HUDEP-2 (cell line): ENCODE measurements at regions not wholly inside any gene's neighbourhood (a gene's known extent, or its start where the extent isn't known, plus 50 kb on each side); places are given as distances from the start of the nearest gene placed in this dataset.
"Not testable (repeated sequence)": the region's sequence is repeated elsewhere in the genome, so short reads cannot be mapped to it uniquely, and the experiment has no call there.

ENCODE experiments used
- DNase-seq, 76 experiments: peaks; one replicate each; lab custom pipeline; 2025; ENCODE audit not compliant: unreplicated experiment in 76 of 76; lab: John Stamatoyannopoulos, UW

DNA sequence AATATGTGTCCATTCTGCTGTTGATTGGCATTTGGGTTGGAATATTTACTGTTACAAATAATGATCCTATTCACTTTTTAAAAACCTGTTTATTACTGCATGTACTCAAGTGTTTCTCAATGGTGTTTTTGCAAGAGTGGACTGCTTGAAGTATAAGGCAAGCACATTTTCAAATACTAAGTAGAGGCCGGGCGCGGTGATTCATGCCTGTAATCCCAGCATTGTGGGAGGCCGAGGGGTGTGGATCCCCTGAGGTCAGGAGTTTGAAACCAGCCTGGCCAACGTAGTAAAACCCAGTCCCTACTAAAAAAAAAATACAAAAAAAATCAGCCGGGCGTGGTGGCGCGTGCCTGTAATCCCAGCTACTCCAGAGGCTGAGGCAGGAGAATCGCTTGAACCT lies 276.9 kb upstream of the ADGRL4 start:
- no peak for DNase-seq

DNA sequence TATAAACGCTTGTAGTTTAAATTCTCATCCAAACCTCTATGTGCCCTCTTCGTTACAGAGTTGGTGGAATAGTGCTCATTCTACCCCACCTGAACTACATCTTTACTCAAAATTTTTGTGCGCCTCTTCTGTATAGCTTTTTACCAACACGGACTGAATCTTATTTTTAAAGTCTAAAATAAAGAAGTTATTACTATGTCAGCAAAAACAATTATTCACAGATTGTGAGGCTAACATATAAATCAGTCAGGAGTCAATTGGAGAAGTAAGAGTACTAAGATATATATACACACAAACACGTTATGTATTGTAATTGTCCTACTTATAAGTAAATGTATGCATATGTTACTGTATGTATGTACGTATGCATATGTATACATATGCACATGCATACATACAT lies 274.9 kb upstream of the ADGRL4 start:
- no peak for DNase-seq

DNA sequence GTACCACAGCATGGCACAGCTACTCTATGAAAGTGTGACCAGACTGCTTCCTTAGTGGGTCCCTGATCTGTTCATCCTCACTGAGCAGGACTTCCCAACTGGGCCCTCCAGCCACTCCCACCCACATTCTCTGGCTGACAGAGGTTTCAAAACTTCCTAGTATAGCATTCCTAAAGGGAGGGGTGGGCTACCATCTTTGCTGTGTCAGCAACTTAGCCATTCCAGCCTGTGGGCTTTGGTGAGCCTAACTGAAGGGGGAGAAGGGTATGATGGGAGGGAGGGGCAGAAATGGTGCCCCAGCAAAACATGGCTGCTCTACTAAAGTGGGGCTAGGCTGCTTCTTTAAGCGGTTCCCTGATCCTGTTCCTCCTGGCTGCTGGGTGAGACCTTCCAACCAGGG lies 265.2 kb upstream of the ADGRL4 start:
- no peak for DNase-seq

DNA sequence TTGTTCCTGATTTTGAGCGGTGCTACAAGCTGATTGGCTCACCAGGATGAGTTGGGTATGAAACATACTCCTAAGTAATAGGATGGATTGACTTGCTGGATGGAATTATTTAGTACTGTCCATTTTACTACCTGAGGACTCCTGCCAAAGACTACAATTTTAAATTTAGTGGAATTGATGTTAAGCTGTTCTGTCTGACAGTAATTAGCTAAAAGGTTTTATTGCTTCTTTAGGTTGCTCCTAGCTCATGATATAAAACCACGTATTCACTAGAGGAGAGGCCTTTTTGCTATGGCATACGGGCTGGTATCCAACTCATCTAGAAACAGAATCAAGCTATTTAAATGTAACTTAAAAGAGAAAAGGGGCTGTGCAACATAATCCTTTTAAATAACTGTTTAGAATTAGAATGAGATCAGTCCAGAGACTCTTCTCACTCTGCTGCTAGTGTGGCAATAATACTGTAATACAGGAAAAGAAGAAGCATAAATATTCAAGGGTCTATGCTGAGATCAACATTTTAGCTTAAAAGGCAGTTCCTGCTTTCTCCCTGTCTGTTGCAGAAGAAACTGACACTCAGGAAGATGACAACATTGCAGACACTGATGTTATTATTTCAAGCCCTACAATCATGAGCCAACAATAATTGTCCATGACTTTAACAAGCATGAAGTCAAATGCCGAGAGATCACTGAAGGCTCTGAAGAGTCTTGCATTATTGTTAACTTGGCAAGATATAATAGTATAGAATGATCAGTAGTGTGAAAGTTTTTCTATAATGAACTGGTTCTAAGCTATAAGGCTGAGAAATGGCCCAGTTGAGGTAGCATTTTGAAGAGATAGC lies 258.7 kb upstream of the ADGRL4 start:
- no peak for DNase-seq

DNA sequence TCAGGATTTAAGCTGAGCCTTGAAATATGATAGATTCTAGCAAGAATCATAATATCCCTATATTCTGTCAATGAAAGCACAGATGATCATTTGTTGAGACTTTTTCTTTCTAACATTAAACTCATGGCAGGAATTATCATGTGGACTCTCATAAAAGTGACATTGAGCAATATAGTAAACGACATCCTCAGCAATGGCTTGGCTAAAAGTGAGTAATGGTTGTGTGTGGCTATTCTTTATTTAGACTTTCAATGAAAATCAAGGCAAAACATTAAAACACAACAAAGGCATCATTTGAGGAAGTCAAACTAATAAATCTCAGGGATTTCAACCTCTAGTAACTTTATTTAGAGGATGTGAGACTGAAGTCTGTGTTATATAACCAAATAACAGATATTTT lies 257.8 kb upstream of the ADGRL4 start:
- no peak for DNase-seq

DNA sequence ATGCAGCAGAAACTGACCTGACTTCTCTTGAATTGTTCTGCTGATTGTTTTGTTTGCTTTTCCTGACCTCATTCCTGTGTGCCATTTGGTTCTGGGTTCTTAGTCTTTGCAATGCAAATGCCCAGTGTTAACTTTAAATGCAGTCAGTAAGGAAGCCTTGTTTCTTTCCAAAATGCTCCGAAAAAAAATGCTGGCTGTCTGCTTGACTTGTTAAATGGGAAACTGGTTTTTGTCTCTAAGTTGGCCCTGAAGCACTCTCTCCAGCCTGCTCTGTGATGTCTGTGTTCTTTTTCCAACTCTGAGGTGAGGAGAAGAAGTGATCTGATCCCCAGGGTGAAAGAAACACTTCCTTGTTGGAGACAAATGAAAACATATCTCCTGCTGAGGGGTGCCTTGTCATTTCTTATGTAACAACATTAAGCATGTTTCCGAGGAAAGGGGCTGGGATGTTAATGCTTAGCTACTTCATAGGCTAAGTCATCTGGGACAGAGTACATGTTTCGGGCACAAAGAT lies 256.3 kb upstream of the ADGRL4 start:
- no peak for DNase-seq

DNA sequence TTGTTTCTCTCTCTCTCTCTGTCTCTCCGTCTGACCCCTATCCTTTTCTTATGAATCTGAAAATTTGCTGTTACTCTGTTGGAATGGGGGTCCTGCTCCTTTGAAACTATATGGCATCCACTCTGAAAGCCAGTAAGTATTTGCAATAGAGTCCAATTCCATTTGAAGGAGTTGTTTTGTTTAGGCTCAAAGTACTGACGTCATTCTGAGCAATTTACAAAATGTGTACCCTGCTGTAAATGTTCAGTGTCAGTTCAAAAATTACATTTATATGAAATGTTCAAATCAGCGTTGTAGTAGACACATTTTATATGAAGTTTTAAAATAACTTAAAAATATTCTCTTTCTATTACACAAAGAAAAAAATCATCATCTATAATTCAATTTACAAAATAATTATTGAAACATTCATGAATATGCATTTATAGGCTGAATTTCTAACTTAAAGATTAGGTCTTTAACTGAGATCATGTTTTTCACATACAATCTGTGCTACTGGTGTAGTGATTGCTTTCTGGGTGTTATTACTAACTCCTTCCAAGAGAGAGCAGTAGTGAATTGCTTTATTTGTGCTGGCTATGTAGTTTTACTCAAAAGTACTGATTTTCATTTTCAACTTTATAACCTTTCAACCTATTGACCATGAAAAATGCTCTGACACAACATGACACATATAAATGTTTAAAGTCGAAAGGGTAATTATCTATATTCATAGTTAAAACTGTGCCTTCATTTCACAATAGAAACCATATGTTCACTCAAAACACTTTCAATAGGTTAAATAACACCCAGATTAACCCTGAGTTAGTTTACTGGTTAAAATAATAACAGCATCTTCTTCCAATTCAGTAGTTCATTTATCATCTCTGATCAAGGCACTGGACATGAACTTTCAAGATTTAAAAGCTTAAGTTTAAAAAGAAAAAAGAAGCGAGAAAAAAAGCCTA lies 253.1 kb upstream of the ADGRL4 start:
- DNase-seq, result peak in 1 of 76 experiments; percentile 2

DNA sequence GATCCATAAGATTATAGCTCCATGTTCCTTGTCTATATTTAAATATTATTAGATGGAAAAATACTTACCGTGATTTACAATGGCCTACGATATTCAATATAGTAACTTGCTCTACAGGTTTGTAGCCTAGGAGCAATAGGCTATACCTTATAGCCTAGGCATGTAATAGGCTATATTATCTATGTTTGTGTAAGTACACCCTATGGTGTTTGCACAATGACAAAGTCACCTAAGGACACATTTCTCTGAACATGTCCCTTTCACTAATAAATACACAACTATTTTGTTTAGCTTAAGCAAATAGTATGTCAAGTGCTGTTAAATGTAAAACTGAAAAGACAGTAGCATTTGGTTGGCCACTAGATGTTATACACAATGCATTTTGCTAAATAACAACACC lies 248.9 kb upstream of the ADGRL4 start:
- no peak for DNase-seq

DNA sequence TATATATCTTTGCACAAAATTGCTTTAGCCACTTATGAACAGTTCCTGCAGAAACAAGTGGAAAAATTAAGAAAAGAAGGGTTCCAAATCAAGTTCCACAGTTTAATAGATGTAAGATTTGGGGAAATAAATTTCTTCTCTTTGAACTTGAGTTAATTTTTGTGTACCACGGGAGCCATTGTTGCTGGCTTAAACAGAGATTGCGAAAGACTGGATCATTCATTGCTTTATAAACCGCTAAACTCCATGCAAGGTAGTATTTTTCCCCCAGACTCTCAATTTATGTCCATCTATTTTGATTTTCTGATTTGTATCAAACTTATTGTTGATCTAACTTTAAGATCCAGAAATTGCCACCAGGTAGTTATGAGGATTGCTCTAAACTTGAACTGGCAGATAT lies 246.1 kb upstream of the ADGRL4 start:
- no peak for DNase-seq

DNA sequence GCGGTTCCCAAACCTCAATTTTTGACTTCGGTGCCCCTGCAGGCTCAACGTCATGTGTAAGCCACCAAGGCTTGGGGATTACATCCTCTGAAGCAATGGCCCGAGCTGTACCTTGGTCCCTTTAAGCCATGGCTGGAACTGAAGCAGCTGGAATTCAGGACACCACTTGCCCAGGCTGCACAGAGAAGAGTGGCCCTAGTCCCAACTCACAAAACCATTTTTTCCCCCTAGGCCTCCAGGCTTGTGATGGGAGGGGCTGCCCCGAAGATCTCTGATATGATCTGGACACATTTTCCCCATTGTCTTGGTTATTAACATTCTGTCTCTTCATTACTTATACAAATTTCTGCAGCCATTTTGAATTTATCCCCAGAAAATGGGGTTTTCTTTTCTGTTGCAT lies 233.3 kb upstream of the ADGRL4 start:
- DNase-seq, result no peak

DNA sequence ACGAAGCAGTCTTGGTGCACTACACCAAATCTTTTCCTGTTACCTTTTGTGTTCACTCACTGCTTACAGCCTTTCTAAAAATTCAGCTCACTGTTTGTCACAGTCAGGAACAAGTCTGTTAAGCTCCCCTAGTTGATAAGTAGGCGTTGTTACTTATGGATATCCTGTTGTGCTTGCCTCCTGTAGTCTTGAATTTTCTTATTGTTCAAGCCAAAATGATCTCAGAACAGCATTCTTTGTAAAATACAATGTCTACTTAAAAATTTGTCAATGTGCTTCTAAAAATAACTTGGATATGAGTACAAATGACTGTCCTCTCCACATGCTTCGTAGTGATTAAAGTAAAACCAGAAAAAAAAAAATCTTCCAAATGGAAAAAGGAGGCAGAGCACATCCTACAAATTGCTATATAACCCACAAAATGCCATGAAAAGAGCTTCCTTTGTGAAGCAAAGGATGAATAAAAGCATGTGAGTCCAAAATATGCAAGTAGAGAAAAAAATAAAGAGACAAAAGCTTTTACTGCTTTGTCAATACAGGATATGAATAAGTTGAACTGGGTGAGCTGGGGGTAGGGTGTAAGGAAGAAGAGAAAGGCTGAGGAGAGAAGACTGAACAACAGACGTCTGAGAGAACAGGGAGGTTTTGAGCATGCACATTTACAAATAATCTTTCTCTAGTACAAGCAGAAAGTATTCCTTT lies 228.9 kb upstream of the ADGRL4 start:
- no peak for DNase-seq

DNA sequence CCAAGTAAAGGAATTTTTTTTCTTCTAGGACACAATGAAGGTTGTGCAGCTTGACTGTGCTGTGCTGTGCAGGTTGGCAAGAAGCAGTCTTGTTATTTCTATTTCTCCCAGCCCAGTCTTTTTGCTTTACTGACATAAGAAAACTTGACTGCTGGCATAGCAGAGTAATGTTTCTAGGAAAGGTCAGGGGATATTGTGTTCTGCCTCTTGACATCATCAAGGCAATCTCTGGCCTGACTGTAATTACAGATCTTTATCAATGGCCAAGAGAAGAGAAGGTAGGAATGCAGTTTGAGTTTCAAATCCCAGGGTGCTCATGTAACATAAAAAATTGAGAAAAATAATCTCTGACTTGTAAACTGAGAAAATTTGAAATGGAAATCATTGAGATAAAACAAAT lies 226.3 kb upstream of the ADGRL4 start:
- no peak for DNase-seq

DNA sequence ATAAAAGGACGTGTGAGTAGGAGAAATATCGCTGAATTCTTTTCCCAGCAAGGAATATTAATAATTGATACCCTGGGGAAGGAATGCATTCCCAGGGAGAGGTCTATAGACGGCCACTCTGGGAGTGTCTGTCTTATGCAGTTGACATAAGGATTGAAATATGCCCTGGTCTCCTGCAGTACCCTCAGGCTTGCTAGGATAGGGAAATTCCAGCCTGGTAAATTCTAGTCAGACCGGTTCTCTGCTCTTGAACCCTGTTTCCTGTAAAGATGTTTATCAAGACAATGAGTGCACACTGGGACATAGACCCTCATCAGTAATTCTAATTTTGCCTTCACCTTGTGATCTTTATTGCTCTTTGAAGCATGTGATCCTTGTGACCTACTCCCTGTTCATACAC lies 224.2 kb upstream of the ADGRL4 start:
- not testable (repeated sequence) for DNase-seq

DNA sequence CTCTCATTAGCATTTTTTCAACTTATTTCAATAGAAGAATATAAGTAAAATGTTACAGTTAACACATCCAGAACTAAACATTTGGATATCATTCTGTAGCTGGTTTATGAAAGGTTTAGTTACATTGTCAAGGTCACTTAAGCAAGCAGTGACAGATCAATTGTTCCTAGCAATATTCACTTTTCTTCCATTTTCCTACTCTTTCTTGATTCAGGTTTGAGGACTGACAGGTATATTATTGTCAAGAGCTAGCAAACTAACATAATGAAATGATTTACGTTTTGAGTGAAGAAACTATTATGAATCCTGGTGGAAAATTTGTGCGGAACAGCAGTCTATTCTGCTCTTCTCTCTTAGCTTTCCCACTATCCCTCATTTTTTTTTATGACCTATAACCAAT lies 220.4 kb upstream of the ADGRL4 start:
- DNase-seq, result no peak

DNA sequence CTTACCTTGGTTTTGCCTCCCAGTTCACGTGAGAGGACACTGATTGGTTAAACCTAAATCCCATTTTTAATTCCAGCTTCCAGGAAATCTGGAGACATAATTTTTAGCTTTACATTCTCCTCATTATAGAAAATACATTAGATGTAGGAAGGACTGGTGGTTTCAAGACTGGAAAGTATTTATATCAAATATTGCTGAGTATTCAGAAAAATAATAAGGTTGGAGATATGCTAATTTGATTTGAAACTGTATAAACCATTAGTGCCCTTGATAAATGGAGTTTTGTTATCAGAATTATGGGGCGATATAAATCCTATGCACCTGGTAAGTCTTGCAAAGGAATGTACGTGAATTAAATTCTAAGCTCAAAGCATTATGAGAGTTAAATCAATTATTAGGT lies 218.0 kb upstream of the ADGRL4 start:
- DNase-seq, result no peak

DNA sequence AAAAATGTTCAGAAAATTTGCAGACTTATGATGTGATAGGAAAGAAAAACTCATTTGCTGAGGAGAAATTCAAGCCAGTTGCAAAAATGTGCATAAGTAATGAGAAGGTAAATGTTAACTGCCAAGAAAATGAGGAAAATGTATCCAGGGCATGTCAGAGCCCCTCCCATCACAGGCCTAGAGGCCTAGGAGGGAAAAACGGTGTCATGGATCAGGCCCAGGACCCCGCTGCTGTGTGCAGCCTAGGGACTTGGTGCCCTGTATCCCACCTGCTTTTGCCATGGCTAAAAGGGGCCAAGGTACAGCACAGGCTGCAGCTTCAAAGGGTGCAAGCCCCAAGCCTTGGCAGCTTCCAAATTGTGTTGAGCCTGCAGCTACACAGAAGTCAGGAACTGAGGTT lies 214.0 kb upstream of the ADGRL4 start:
- DNase-seq, result no peak

DNA sequence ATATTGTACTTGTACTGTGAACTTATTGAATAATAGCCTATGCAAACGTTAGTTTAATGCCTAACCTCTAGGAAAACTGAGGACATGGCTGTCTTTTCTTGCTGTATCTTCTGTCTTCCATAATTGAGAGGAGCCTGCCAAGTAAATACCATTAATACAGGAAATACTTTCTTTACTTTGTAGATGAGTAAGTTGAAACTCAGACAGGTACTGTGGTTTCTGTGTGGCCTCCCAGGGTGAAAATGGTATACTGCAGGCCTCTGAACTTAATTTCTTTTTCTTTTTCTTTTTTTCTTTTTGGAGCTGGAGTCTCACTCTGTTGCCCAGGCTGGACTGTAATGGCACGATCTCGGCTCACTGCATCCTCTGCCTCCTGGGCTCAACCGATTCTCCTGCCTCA lies 208.8 kb upstream of the ADGRL4 start:
- no peak for DNase-seq

DNA sequence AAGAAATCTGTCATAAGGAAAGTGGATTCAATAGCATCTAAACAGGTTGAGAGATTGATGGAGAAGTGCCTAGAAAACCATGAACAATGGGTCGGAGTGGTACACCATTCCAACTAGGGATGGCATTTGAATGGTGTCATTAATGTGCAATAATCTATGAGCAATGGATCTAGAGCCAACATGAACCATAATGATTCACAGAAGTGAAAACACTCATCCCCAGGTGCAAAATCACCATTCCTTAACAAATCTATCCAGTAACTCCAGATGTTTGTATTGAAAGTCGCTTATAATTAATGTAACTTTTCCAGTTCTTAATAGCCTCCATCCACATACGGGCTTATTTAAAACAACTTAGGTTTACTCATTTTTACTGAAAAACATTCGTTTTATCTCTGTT lies 201.3 kb upstream of the ADGRL4 start:
- DNase-seq, result no peak

DNA sequence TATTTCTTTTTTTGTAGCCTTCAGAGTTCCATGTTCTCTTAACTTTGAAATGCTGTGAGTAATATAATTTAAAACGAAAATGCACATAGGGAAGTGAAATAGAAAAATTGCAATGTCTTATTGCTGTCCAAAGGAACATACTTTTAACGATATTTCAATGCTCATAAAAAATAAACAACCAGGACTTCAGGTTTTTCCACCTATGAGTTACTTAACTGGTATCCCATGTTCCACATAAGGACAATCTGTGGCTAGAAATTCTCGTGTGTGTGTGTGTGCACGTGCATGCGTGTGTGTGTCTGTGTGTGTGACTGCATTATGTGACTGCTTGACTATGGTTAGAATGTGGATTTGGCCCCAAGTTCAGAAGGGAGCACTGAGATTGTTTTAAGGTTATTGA lies 200.8 kb upstream of the ADGRL4 start:
- DNase-seq, result no peak

DNA sequence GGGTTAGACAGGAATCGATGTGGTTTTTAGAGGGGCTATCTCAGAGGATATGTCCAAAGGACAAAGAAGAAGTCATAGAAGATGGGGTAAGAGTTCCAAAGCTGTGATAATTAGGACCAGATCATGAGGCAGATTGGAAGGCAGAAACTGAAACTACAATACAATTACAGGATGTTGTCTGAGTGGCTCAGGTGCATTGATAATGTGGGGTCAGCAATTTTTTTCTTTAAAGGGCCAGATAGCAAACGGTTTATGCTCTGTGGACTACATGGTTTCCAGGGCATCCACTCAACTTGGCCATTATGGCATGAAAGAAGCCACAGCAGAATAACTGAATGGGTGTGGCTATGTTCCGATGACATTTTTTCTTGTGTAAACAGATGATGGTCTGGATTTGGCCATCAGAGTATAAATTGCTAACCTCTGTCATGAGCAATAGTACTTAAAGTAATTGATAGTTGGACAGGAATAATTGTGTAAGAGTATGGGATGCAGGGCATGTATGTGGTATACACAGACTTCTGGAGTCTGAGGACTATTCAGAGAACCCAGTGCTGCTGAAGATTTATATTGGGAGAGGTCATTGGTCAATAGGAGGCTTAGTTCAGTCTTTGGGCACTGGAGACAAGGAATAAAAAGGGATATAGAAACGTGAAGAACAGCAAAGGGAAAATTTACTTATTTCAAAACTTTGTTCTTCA lies 198.4 kb upstream of the ADGRL4 start:
- DNase-seq, result no peak
